ENCODE measurements at regions not wholly inside any gene's neighbourhood (a gene's known extent, or its start where the extent isn't known, plus 50 kb on each side); places are given as distances from the start of the nearest gene placed in this dataset.

DNA sequence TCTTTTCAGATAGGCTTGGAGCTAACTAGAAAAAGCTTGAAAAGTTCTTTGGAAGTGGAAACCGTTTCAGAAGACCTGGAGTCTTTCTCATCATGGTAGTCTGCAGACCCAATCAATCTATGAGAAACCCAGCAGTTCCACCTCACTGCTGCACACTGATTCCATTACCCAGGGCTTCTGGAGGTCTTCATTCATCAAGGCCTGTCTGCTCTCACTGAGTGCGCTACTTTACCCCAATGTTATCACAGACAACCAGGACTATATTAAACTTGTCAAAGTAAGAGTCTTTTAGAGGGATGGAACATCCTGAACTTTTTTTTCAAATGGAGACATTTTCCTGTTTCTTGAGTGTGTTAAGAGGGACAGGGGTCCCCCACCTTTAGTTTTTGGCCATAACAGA lies 93.1 kb downstream of the BOD1 start:
- Histone ChIP-seq H3K79me1 (ENCODE audit: low read depth, low read length) (no peaks in the 10 kb centered on the region), H2BK120ac (replicated peaks; ENCODE audit: low read depth, low read length) (no peak overlapping the region)
- 88% methylated on average over 2 of the region's 2 CpGs; no CpG with 5 or more reads in 1 of the 2 experiments for WGBS, 2 experiments (ENCODE audit: extremely low coverage in 1 of 2, insufficient coverage in 1 of 2, insufficient read length in 1 of 2, insufficient replicate concordance in 2 of 2, low coverage in 1 of 2, low lambda C conversion rate in 2 of 2, missing lambda C conversion rate in 1 of 2)
- TF ChIP-seq FOSL1 (IDR thresholded peaks at IDR 0.05; ENCODE audit: insufficient read depth, low read depth, low read length) (no peak), SIX5 (IDR thresholded peaks at IDR 0.05; ENCODE audit: low read depth, low read length) (no peak), RFX5 (IDR thresholded peaks at IDR 0.05; ENCODE audit: borderline replicate concordance, low read depth, low read length) (no peak), CBX8 (IDR thresholded peaks at IDR 0.05; ENCODE audit: borderline replicate concordance, low read depth, low read length) (no peak), SP2 (IDR thresholded peaks at IDR 0.05; ENCODE audit: low read length) (no peak), SRF (IDR thresholded peaks at IDR 0.05; ENCODE audit: low read depth, low read length) (no peak), RXRA (IDR thresholded peaks at IDR 0.05; ENCODE audit: insufficient read depth, low read depth, low read length) (no peak), TAF1 (IDR thresholded peaks at IDR 0.05; ENCODE audit: low read depth, low read length) (no peak), SIRT6 (IDR thresholded peaks at IDR 0.05; ENCODE audit: low read length) (no peak), RNF2 (IDR thresholded peaks at IDR 0.05; ENCODE audit: borderline replicate concordance, low read depth, low read length, missing control alignments, poor library complexity, severe bottlenecking) (no peak)
- TF ChIP-seq, protein P1, sequence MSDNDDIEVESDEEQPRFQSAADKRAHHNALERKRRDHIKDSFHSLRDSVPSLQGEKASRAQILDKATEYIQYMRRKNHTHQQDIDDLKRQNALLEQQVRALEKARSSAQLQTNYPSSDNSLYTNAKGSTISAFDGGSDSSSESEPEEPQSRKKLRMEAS (IDR thresholded peaks at IDR 0.05): no peak
- TF ChIP-seq, protein P2, sequence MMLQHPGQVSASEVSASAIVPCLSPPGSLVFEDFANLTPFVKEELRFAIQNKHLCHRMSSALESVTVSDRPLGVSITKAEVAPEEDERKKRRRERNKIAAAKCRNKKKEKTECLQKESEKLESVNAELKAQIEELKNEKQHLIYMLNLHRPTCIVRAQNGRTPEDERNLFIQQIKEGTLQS (IDR thresholded peaks at IDR 0.05; ENCODE audit: insufficient read depth, low read depth, low read length): no peak
- TF ChIP-seq, protein P3, sequence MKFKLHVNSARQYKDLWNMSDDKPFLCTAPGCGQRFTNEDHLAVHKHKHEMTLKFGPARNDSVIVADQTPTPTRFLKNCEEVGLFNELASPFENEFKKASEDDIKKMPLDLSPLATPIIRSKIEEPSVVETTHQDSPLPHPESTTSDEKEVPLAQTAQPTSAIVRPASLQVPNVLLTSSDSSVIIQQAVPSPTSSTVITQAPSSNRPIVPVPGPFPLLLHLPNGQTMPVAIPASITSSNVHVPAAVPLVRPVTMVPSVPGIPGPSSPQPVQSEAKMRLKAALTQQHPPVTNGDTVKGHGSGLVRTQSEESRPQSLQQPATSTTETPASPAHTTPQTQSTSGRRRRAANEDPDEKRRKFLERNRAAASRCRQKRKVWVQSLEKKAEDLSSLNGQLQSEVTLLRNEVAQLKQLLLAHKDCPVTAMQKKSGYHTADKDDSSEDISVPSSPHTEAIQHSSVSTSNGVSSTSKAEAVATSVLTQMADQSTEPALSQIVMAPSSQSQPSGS (IDR thresholded peaks at IDR 0.05; ENCODE audit: low read length): no peak

More for the DNA sequence above, 93.1 kb downstream of the BOD1 start:
- no peaks in the 10 kb centered on the region for H4K20me1 ChIP-seq (replicated peaks in 1 of 2; ENCODE audit: control insufficient read depth in 1 of 2, insufficient read depth in 2 of 2, low read length in 2 of 2)
- no peak overlapping the region for H3K4me3 ChIP-seq (ENCODE audit: extremely low read depth in 1 of 4, insufficient read depth in 2 of 4, low read depth in 3 of 4, low read length in 4 of 4)
- H3K14ac ChIP-seq (ENCODE audit: insufficient read length): no peak overlapping the region
- no peaks in the 10 kb centered on the region for H3K9me3 ChIP-seq (ENCODE audit: insufficient read depth in 2 of 2, low read depth in 1 of 2, low read length in 1 of 2)
- H4K5ac ChIP-seq (ENCODE audit: insufficient read length, low read depth, low read length): no peak overlapping the region
- no peak overlapping the region for H2BK12ac ChIP-seq (ENCODE audit: low read depth, low read length)
- H3K27me3 ChIP-seq (replicated peaks in 1 of 4; ENCODE audit: control insufficient read depth in 3 of 4, extremely low read depth in 1 of 4, insufficient read depth in 3 of 4, low read length in 3 of 4): no peaks in the 10 kb centered on the region; a peak in 1 of 7 replicates
- DNase-seq (ENCODE audit: low read depth in 1 of 2, low spot score in 2 of 2) (no peak), FAIRE-seq (no peak)
- no peak overlapping the region for H3K56ac ChIP-seq (replicated peaks; ENCODE audit: insufficient read length, low read depth, low read length)
- no peak overlapping the region for H3K4ac ChIP-seq (replicated peaks; ENCODE audit: insufficient read length, low read depth, low read length)
- H3K4me1 ChIP-seq (replicated peaks in 1 of 4; ENCODE audit: control insufficient read depth in 3 of 4, insufficient read depth in 4 of 4, low read length in 3 of 4): no peaks in the 10 kb centered on the region; a peak in 1 of 7 replicates
- H3K9ac ChIP-seq (replicated peaks in 1 of 4; ENCODE audit: extremely low read depth in 1 of 4, low read depth in 3 of 4, low read length in 3 of 4): no peak overlapping the region
- CTCF ChIA-PET (ENCODE audit: partially characterized antibody): no interaction called here
- no peak overlapping the region for H2BK5ac ChIP-seq (ENCODE audit: low read depth, low read length)
- H3K36me3 ChIP-seq (ENCODE audit: control insufficient read depth in 2 of 4, insufficient read depth in 4 of 4, low read length in 3 of 4): no peaks in the 10 kb centered on the region
- H3K23ac ChIP-seq (ENCODE audit: insufficient read length): no peak overlapping the region
- POLR2A ChIA-PET (ENCODE audit: partially characterized antibody): no interaction called here
- H2AK5ac ChIP-seq (ENCODE audit: low read depth, low read length): no peak overlapping the region
- no peak overlapping the region for H2BK15ac ChIP-seq (ENCODE audit: low read length)
- H3K27ac ChIP-seq (ENCODE audit: low read depth, low read length): no peak overlapping the region
- H3K23me2 ChIP-seq (ENCODE audit: low read depth, low read length): no peaks in the 10 kb centered on the region
- H4K8ac ChIP-seq (ENCODE audit: extremely low read depth, insufficient read depth, low read length): no peak overlapping the region
- no peak overlapping the region for H3K4me2 ChIP-seq (ENCODE audit: insufficient read depth in 1 of 2, low read depth in 2 of 2, low read length in 2 of 2)
- H2AFZ ChIP-seq (ENCODE audit: low read length): 0 out of 2 replicates have a peak overlapping the region, but pooled peaks have one; percentile 10
- no peak overlapping the region for H2BK20ac ChIP-seq (ENCODE audit: low read length)
- H3K79me2 ChIP-seq (ENCODE audit: control insufficient read depth in 1 of 2, insufficient read depth in 2 of 2, low read length in 2 of 2): no peaks in the 10 kb centered on the region
- no peak overlapping the region for H4K91ac ChIP-seq (replicated peaks; ENCODE audit: insufficient read length, low read length)
- H3K18ac ChIP-seq (ENCODE audit: extremely low read depth, low read length): no peak overlapping the region

Data from H1 (cell line).